ENCODE measurements at regions not wholly inside any gene's neighbourhood (a gene's known extent, or its start where the extent isn't known, plus 50 kb on each side); places are given as distances from the start of the nearest gene placed in this dataset.

GRCh38 chr10:131577786-131578471, 266.4 kb upstream of the TCERG1L start:
- Mint-ChIP-seq H3K27ac (no peak overlapping the region), H3K4me1 (ENCODE audit: low read depth) (no peaks in the 10 kb centered on the region)
- CTCF ChIA-PET = no interaction called here

GRCh38 chr10:131578472-131578970, 267.0 kb upstream of the TCERG1L start:
- intact Hi-C loops (cut with micrococcal nuclease) = no loop called here

More at GRCh38 chr10:131577786-131578471, 266.4 kb upstream of the TCERG1L start:
- TF ChIP-seq CTCF (IDR thresholded peaks at IDR 0.05) = no peak
- intact Hi-C loops (cut with micrococcal nuclease) = no loop called here
- no peaks in the 10 kb centered on the region for H3K9me3 Mint-ChIP-seq
- H3K4me3 Mint-ChIP-seq = no peak overlapping the region
- H3K36me3 Mint-ChIP-seq (ENCODE audit: low read depth) = no peaks in the 10 kb centered on the region
- DNase-seq = no peak
- ATAC-seq = no peak
- POLR2A ChIA-PET = no interaction called here
- no peaks in the 10 kb centered on the region for H3K27me3 Mint-ChIP-seq

GRCh38 chr10:131579251-131580071, 267.9 kb upstream of the TCERG1L start:
- Mint-ChIP-seq H3K36me3 (ENCODE audit: low read depth) (no peaks in the 10 kb centered on the region), H3K27ac (no peak overlapping the region), H3K9me3 (no peaks in the 10 kb centered on the region), H3K4me1 (ENCODE audit: low read depth) (no peaks in the 10 kb centered on the region), H3K27me3 (no peaks in the 10 kb centered on the region), H3K4me3 (no peak overlapping the region)
- CTCF ChIA-PET = no interaction called here
- POLR2A ChIA-PET = no interaction called here
- intact Hi-C loops (cut with micrococcal nuclease) = no loop called here
- no peak for DNase-seq
- TF ChIP-seq CTCF (IDR thresholded peaks at IDR 0.05) = no peak
- ATAC-seq = no peak

More at GRCh38 chr10:131578472-131578970, 267.0 kb upstream of the TCERG1L start:
- H3K9me3 Mint-ChIP-seq = no peaks in the 10 kb centered on the region
- POLR2A ChIA-PET = no interaction called here
- no peaks in the 10 kb centered on the region for H3K36me3 Mint-ChIP-seq (ENCODE audit: low read depth)
- no peaks in the 10 kb centered on the region for H3K27me3 Mint-ChIP-seq
- no peaks in the 10 kb centered on the region for H3K4me1 Mint-ChIP-seq (ENCODE audit: low read depth)
- no peak overlapping the region for H3K4me3 Mint-ChIP-seq
- H3K27ac Mint-ChIP-seq = no peak overlapping the region
- ATAC-seq (no peak), DNase-seq (no peak)
- CTCF ChIA-PET = no interaction called here
- TF ChIP-seq CTCF (IDR thresholded peaks at IDR 0.05) = no peak

GRCh38 chr10:131580076-131580652, 268.6 kb upstream of the TCERG1L start:
- Mint-ChIP-seq H3K27ac (no peak overlapping the region), H3K36me3 (ENCODE audit: low read depth) (no peaks in the 10 kb centered on the region)
- no peak for ATAC-seq

More at GRCh38 chr10:131580076-131580652, 268.6 kb upstream of the TCERG1L start:
- no peaks in the 10 kb centered on the region for H3K27me3 Mint-ChIP-seq
- H3K9me3 Mint-ChIP-seq = no peaks in the 10 kb centered on the region
- CTCF ChIA-PET = no interaction called here
- POLR2A ChIA-PET = no interaction called here
- intact Hi-C loops (cut with micrococcal nuclease) = no loop called here
- no peaks in the 10 kb centered on the region for H3K4me1 Mint-ChIP-seq (ENCODE audit: low read depth)
- no peak for TF ChIP-seq CTCF (IDR thresholded peaks at IDR 0.05)
- DNase-seq = no peak
- no peak overlapping the region for H3K4me3 Mint-ChIP-seq
